Ovary (tissue), 7 donors: ENCODE measurements at regions not wholly inside any gene's neighbourhood (a gene's known extent, or its start where the extent isn't known, plus 50 kb on each side); places are given as distances from the start of the nearest gene placed in this dataset.

ENCODE experiments used
- DNase-seq, 5 donors: peaks; one replicate each; pipeline ENCODE4 v3.0.0-alpha.2; 2019 to 2020
- H3K27ac ChIP-seq, 2 donors: fragments of 200-600 bp; one replicate each; pipeline versions ENCODE4 v1.5.1 to v1.8.0; 2019 to 2022
- H3K27me3 ChIP-seq: fragments of 200-600 bp; one replicate; pipeline ENCODE4 v1.8.0; 2022
- H3K36me3 ChIP-seq: fragments of 200-600 bp; sonication (generic); one replicate; pipeline ENCODE4 v1.5.1; 2019
- H3K4me1 ChIP-seq: one replicate; pipeline ENCODE4 v1.8.1; 2013; ENCODE audit warnings: mild to moderate bottlenecking, moderate library complexity; ENCODE audit not compliant: insufficient read depth
- H3K4me3 ChIP-seq: fragments of 200-600 bp; sonication (generic); one replicate; pipeline ENCODE4 v1.5.1; 2017
- H3K9me3 ChIP-seq, 2 donors: fragments of 200-600 bp in 1 of 2; sonication (generic) in 1 of 2; one replicate each; pipeline versions ENCODE4 v1.5.1 to v1.8.1; 2013 to 2019; ENCODE audit warnings: mild to moderate bottlenecking in 1 of 2, moderate library complexity in 1 of 2
- EP300 ChIP-seq: sonication (generic); formaldehyde crosslinking; IDR thresholded peaks from one replicate; pipeline ENCODE4 v1.6.1; 2017; ENCODE audit warnings: antibody characterized with exemption
- POLR2A ChIP-seq: fragments of 450-650 bp; IDR thresholded peaks from one replicate; pipeline ENCODE4 v1.6.1; 2017; ENCODE audit warnings: antibody characterized with exemption, mild to moderate bottlenecking, moderate library complexity
- WGBS, 3 donors: extraction: QIAGEN DNeasy Blood & Tissue Kit in 1 of 3; methylation state at CpG; one replicate each; pipeline versions ENCODE4 v1.1.5 to v1.1.7; 2013 to 2017; 5-methylcytosine and 5-hydroxymethylcytosine counted together
- intact Hi-C, 4 donors: fragments of 100-400 bp; cut with DNase I; formaldehyde crosslinking; loops; one replicate each; pipeline versions ENCODE4 v1.11.0 to v1.15.1; 2022 to 2023
- TF ChIP-seq, protein P1 (sequence below), 3 donors: fragments of 450-650 bp in 2 of 3; fragments of 200-600 bp in 1 of 3; IDR thresholded peaks; one replicate each; pipeline versions ENCODE4 v1.5.1 to v1.8.0; 2016 to 2022; ENCODE audit warnings: antibody characterized with exemption in 3 of 3, mild to moderate bottlenecking in 1 of 3
- donor health status: DM: no; HTN: no; CAD: no; lungs with moderate emphysema.
- donor health status: DM: no; HTN: no; CAD: no.
- donor health status: Bipolar disorder and iron deficiency.
- donor health status: DM: no; HTN: no; CAD: no.
- donor health status: DM: yes; HTN: yes; CAD: no.

DNA sequence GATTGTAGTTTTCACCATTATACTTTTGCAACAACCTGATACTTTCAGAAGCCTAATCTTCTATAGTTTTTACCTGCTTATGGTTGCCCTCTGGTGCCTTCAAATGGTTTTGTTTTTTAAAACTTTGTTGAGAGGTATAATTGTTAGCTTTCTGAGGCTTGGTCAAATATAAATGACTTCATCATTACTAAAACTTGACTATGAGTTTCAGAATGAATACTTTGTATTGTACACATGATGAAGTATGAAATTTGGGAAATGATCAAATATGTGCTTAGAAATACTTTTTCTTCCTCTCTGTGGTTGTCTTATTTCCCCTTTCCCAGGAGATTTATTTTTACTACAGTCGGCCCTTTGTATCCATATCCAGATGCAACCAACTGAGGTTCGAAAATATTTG lies 151.8 kb upstream of the B3GALT2 start:
- TF ChIP-seq POLR2A (no peak), EP300 (no peak)
- TF ChIP-seq, protein P1, sequence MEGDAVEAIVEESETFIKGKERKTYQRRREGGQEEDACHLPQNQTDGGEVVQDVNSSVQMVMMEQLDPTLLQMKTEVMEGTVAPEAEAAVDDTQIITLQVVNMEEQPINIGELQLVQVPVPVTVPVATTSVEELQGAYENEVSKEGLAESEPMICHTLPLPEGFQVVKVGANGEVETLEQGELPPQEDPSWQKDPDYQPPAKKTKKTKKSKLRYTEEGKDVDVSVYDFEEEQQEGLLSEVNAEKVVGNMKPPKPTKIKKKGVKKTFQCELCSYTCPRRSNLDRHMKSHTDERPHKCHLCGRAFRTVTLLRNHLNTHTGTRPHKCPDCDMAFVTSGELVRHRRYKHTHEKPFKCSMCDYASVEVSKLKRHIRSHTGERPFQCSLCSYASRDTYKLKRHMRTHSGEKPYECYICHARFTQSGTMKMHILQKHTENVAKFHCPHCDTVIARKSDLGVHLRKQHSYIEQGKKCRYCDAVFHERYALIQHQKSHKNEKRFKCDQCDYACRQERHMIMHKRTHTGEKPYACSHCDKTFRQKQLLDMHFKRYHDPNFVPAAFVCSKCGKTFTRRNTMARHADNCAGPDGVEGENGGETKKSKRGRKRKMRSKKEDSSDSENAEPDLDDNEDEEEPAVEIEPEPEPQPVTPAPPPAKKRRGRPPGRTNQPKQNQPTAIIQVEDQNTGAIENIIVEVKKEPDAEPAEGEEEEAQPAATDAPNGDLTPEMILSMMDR (IDR thresholded peaks at IDR 0.05) = no peak
- DNase-seq = no peak
- 49 to 54% (median 53%) methylated on average over 2 of the region's 2 CpGs for WGBS, 3 donors

DNA sequence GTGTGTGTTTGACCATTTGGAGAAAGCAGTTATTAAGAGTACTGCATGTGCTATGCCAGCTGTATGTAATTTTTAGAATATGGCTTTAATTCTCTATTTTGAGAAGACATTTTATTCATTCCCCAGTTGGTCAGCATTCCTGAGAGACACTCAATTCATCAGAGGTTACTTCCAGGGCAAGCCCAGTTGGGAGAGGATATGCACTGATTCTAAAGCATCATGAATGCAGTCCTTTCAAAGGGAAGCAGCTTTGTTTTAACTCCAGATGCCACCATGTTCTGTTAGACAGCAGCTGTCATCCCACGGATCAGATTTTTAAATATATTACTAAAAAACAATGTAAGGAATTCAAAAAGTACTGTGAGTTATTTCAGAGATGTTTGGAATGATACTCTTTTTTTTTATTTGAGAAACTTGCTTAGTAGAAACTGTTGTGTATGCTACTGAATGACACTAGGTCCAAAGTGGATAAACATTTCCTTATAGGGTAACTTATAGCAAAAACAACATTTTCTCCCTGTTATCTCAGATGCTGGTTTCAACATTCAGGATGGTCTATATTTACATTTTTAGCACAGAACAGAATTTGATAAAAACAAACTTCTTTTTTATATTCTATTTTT lies 149.5 kb upstream of the B3GALT2 start:
- intact Hi-C loops = no loop called here
- TF ChIP-seq EP300 (no peak), POLR2A (no peak)
- TF ChIP-seq, protein P1 (IDR thresholded peaks at IDR 0.05) = no peak
- Histone ChIP-seq H3K9me3 (no peaks in the 10 kb centered on the region), H3K4me3 (no peak overlapping the region), H3K27me3 (no peaks in the 10 kb centered on the region), H3K4me1 (no peaks in the 10 kb centered on the region), H3K27ac (no peak overlapping the region), H3K36me3 (no peaks in the 10 kb centered on the region)
- 0 to 10% (median 4%) methylated on average over 1 of the region's 1 CpG for WGBS, 3 donors
- DNase-seq = no peak

More for the DNA sequence above, 151.8 kb upstream of the B3GALT2 start:
- Histone ChIP-seq H3K4me1 (peaks cover 7% of the 10 kb centered on the region), H3K36me3 (no peaks in the 10 kb centered on the region), H3K9me3 (no peaks in the 10 kb centered on the region), H3K4me3 (no peak overlapping the region), H3K27ac (no peak overlapping the region), H3K27me3 (no peaks in the 10 kb centered on the region)
- intact Hi-C loops = no loop called here

DNA sequence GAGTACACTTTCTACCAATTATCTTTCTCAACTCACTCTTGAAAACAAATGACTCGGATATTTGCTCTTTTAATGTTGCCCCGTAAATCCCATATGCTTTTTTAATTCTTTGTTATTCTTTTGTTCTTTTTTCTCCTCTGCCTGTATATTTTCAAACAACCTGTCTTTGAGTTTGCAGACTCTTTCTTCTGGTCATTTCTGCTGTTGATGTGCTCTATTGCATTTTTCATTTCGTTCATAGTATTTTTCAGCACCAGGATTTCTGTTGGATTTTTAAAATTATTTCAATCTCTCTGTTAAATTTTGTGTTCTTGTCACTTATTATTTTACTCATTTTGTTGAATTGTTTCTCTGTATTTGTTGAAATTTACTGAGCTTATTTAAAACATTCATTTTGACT lies 146.8 kb upstream of the B3GALT2 start:
- TF ChIP-seq, protein P1 (IDR thresholded peaks at IDR 0.05) = no peak
- no peak for TF ChIP-seq EP300
- TF ChIP-seq POLR2A = no peak
- Histone ChIP-seq H3K27me3 (no peaks in the 10 kb centered on the region), H3K4me3 (no peak overlapping the region), H3K4me1 (no peaks in the 10 kb centered on the region), H3K36me3 (no peaks in the 10 kb centered on the region), H3K9me3 (no peaks in the 10 kb centered on the region), H3K27ac (no peak overlapping the region)
- no peak for DNase-seq
- intact Hi-C loops = no loop called here
- 93 to 96% (median 96%) methylated on average over 3 of the region's 3 CpGs for WGBS, 3 donors

DNA sequence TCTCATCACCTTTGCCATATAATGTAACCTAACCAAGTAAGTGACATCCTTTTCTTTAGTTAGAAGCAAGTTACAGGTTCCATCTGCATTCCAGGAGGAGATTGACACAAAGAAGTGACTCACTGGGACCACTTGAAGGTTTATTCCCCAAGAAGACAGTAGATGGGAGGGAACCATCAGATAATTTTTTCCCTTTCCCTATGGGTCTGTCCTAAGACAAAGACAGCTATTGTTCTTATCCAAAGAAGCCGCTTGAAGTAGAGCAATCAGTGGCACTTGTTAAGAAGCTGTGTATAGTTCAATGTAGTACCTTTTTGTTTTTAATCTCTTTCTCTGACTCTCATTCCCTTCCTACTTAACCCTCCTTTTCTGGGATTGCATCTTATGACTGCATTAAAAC lies 139.9 kb upstream of the B3GALT2 start:
- Histone ChIP-seq H3K4me3 (no peak overlapping the region), H3K27me3 (no peaks in the 10 kb centered on the region), H3K9me3 (no peaks in the 10 kb centered on the region), H3K4me1 (no peaks in the 10 kb centered on the region), H3K27ac (no peak overlapping the region), H3K36me3 (no peaks in the 10 kb centered on the region)
- 92 to 98% (median 97%) methylated on average over 1 of the region's 1 CpG for WGBS, 3 donors
- DNase-seq = no peak
- intact Hi-C loops = no loop called here
- TF ChIP-seq EP300 (no peak), POLR2A (no peak)
- TF ChIP-seq, protein P1 (IDR thresholded peaks at IDR 0.05) = no peak
